Progenitor cell of endocrine pancreas (in vitro differentiated cells): ENCODE measurements at regions not wholly inside any gene's neighbourhood (a gene's known extent, or its start where the extent isn't known, plus 50 kb on each side); places are given as distances from the start of the nearest gene placed in this dataset.

Experiments
- DNase-seq: peaks from one replicate; pipeline ENCODE4 v3.0.0; 2021; ENCODE audit warnings: low spot score; ENCODE audit not compliant: unreplicated experiment
- H3K27ac Mint-ChIP-seq: 2 replicates; pipeline ENCODE4 v1.8.0; 2021; ENCODE audit warnings: mild to moderate bottlenecking, moderate library complexity, mixed read lengths
- H3K27me3 Mint-ChIP-seq: 2 replicates; pipeline ENCODE4 v1.8.0; 2021; ENCODE audit warnings: mixed read lengths
- H3K36me3 Mint-ChIP-seq: 2 replicates; pipeline ENCODE4 v1.8.0; 2022; ENCODE audit warnings: mixed read lengths; ENCODE audit not compliant: insufficient read depth
- H3K4me1 Mint-ChIP-seq: 2 replicates; pipeline ENCODE4 v1.8.0; 2021; ENCODE audit warnings: low read depth, mixed read lengths
- H3K4me3 Mint-ChIP-seq: 2 replicates; pipeline ENCODE4 v1.8.0; 2021; ENCODE audit warnings: low read depth, mild to moderate bottlenecking, moderate library complexity, mixed read lengths
- H3K9me3 Mint-ChIP-seq: 2 replicates; pipeline ENCODE4 v1.8.0; 2021; ENCODE audit warnings: low read depth, mixed read lengths
- TF ChIP-seq, protein P1 (sequence below): fragments of 200-600 bp; sonication (generic); IDR thresholded peaks from one replicate; pipeline ENCODE4 v1.5.0; 2021; ENCODE audit warnings: antibody characterized with exemption, mild to moderate bottlenecking; ENCODE audit not compliant: unreplicated experiment

DNA sequence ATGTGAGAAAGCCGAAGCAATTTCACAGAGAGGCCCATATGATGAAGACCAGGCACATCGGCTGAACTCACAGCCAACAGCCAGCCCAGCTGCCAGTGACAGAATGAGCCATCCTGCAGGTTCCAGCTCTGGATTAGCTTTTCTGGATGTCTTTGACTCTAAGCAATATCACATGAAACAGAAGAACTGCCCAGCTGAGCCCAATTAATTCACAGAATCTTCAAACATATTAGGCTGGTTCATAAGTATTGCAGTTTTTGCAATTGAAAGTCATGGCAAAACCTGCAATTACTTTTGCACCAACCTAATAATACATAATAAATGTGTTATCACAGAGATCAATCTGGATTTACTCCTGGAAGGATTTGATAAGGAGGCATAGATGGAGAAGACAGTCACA lies 299.9 kb downstream of the RAB28 start:
- TF ChIP-seq, protein P1, sequence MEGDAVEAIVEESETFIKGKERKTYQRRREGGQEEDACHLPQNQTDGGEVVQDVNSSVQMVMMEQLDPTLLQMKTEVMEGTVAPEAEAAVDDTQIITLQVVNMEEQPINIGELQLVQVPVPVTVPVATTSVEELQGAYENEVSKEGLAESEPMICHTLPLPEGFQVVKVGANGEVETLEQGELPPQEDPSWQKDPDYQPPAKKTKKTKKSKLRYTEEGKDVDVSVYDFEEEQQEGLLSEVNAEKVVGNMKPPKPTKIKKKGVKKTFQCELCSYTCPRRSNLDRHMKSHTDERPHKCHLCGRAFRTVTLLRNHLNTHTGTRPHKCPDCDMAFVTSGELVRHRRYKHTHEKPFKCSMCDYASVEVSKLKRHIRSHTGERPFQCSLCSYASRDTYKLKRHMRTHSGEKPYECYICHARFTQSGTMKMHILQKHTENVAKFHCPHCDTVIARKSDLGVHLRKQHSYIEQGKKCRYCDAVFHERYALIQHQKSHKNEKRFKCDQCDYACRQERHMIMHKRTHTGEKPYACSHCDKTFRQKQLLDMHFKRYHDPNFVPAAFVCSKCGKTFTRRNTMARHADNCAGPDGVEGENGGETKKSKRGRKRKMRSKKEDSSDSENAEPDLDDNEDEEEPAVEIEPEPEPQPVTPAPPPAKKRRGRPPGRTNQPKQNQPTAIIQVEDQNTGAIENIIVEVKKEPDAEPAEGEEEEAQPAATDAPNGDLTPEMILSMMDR = no peak
- no peaks in the 10 kb centered on the region for H3K27me3 Mint-ChIP-seq
- DNase-seq = no peak
- H3K9me3 Mint-ChIP-seq = no peaks in the 10 kb centered on the region
- no peaks in the 10 kb centered on the region for H3K36me3 Mint-ChIP-seq
- H3K4me1 Mint-ChIP-seq = peaks cover 2% of the 10 kb centered on the region
- no peak overlapping the region for H3K27ac Mint-ChIP-seq
- no peak overlapping the region for H3K4me3 Mint-ChIP-seq

DNA sequence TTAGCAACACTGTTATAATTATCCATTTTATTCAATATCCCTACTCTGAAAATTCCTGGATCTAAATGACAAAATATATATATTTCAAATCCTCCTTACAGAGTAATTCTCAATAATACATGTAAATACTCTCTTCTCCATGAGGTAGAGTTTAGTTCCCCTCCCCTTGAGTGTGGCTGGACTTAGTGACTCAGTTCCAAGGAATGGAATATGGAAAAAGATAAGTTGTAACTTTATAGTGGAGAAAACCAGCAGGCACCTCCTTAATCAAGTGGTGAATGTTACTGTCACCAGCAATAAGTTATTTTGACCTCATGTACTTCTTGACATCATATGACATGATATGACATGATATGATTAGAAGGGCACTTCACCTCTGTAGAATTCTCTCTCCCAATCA lies 302.0 kb downstream of the RAB28 start:
- no peaks in the 10 kb centered on the region for H3K36me3 Mint-ChIP-seq
- TF ChIP-seq, protein P1 = no peak
- H3K9me3 Mint-ChIP-seq = no peaks in the 10 kb centered on the region
- DNase-seq = no peak
- H3K27ac Mint-ChIP-seq = no peak overlapping the region
- peaks cover 6% of the 10 kb centered on the region for H3K4me1 Mint-ChIP-seq
- no peaks in the 10 kb centered on the region for H3K27me3 Mint-ChIP-seq
- H3K4me3 Mint-ChIP-seq = no peak overlapping the region

DNA sequence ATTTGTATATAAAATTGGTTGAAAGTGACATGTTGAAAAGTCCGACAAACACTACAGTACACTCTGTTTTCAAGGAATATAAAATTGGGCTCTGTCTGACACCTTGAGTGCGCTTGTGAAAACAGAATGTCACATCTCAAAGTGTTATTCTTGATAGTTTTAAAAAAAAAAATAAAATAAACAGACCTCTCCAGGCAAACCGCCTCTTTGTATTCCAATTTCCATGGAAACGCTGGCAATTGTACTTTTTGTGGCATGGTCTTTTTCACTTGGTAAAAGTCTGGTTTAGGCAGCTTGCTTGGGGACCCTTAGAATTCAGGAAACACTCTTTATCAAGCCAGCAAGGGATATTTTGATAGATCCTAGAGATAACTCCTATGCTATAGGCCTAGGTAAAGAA lies 302.5 kb downstream of the RAB28 start:
- no peak for DNase-seq
- H3K9me3 Mint-ChIP-seq = no peaks in the 10 kb centered on the region
- TF ChIP-seq, protein P1 = no peak
- H3K27ac Mint-ChIP-seq = no peak overlapping the region
- H3K4me1 Mint-ChIP-seq = peaks cover 9% of the 10 kb centered on the region
- H3K36me3 Mint-ChIP-seq = no peaks in the 10 kb centered on the region
- H3K27me3 Mint-ChIP-seq = no peaks in the 10 kb centered on the region
- no peak overlapping the region for H3K4me3 Mint-ChIP-seq

DNA sequence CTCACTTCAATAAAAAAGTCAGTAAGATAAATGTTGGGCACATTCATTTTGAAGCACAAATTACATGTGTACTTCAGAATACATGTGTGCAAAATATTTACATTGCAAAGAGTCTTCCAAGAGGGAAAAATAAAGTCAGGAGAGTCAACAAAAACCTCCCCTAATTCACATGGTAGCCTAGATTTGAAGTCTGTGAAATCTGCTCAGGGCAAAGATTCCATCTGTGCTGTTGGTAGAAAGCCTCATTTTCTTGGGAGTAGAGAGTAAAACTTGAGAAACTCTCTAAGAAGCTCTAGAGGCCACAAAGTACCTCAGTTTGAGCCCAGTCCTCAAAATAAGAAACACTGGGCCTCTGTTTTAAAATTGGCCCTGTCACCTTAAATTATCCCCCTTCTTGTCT lies 303.4 kb downstream of the RAB28 start:
- no peaks in the 10 kb centered on the region for H3K36me3 Mint-ChIP-seq
- peaks cover 16% of the 10 kb centered on the region for H3K4me1 Mint-ChIP-seq
- TF ChIP-seq, protein P1 = no peak
- no peaks in the 10 kb centered on the region for H3K27me3 Mint-ChIP-seq
- H3K4me3 Mint-ChIP-seq = no peak overlapping the region
- DNase-seq = no peak
- no peak overlapping the region for H3K27ac Mint-ChIP-seq
- peaks cover under 1% of the 10 kb centered on the region for H3K9me3 Mint-ChIP-seq

DNA sequence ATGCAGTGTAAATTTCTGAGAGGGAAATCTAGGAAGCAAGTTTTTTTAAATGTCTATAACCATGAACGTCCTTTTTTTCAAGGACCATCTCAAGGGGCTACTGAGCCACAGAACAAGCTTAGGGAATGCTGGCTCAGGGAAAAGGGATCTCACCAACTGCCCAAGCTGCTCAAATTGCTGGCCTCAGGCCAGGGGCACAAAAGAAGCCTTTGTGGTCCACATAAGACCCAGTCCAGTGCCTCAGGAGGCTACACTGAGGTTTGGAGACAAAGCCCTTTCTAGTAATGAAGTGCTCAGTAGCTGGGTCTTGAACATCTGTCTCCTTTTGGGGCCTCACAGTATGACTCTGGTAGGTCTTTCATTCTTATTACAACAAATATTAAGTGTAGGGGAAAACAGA lies 305.5 kb downstream of the RAB28 start:
- H3K4me3 Mint-ChIP-seq = no peak overlapping the region
- peaks cover 3% of the 10 kb centered on the region for H3K9me3 Mint-ChIP-seq
- H3K27ac Mint-ChIP-seq = no peak overlapping the region
- H3K4me1 Mint-ChIP-seq = peaks cover 20% of the 10 kb centered on the region
- DNase-seq = no peak
- no peaks in the 10 kb centered on the region for H3K36me3 Mint-ChIP-seq
- TF ChIP-seq, protein P1 = no peak
- no peaks in the 10 kb centered on the region for H3K27me3 Mint-ChIP-seq

DNA sequence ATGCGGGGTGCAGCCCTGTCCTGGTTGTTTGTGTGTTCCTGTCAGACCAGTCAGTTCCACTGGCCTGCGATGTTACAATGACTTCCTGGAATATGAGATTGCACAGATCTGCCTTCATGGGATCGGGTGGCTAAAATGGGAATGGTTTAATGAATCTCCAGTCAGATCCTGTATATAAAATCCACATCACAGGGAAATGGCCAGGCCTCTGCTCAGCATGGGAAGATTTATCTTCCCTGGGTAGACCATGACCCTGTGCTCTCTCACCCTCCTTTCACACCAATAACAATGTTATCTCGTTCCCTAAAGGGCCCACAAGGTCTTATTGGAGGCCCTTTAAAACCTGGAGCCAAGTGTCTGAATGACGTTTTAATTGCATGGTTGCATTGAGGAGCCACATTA lies 307.4 kb downstream of the RAB28 start:
- H3K4me3 Mint-ChIP-seq = no peak overlapping the region
- peaks cover 3% of the 10 kb centered on the region for H3K9me3 Mint-ChIP-seq
- DNase-seq = no peak
- H3K4me1 Mint-ChIP-seq = peaks cover 20% of the 10 kb centered on the region
- TF ChIP-seq, protein P1 = no peak
- no peak overlapping the region for H3K27ac Mint-ChIP-seq
- no peaks in the 10 kb centered on the region for H3K27me3 Mint-ChIP-seq
- H3K36me3 Mint-ChIP-seq = no peaks in the 10 kb centered on the region
